Skeletal muscle satellite cell (primary cell): ENCODE measurements at regions not wholly inside any gene's neighbourhood (a gene's known extent, or its start where the extent isn't known, plus 50 kb on each side); places are given as distances from the start of the nearest gene placed in this dataset.
"Not testable (repeated sequence)": the region's sequence is repeated elsewhere in the genome, so short reads cannot be mapped to it uniquely, and the experiment has no call there.

Experiments used
- H3K27me3 ChIP-seq: 2 replicates; pipeline ENCODE4 v1.7.0; 2013; ENCODE audit warnings: low read length; ENCODE audit not compliant: control insufficient read depth, insufficient read depth
- H3K36me3 ChIP-seq: 2 replicates; pipeline ENCODE4 v1.7.0; 2013; ENCODE audit warnings: mild to moderate bottlenecking, control low read depth, low read length; ENCODE audit not compliant: insufficient read depth
- H3K4me1 ChIP-seq: 2 replicates; pipeline ENCODE4 v1.7.0; 2013; ENCODE audit warnings: low read length; ENCODE audit not compliant: control insufficient read depth, insufficient read depth
- H3K4me2 ChIP-seq: 2 replicates; pipeline ENCODE4 v1.7.0; 2013; ENCODE audit warnings: mild to moderate bottlenecking, low read length
- H3K4me3 ChIP-seq: 2 replicates; pipeline ENCODE4 v1.7.0; 2013; ENCODE audit warnings: low read length
- H3K9ac ChIP-seq: 2 replicates; pipeline ENCODE4 v1.7.0; 2013; ENCODE audit warnings: mild to moderate bottlenecking, low read depth, low read length, moderate library complexity
- H3K9me3 ChIP-seq: replicated peaks from 2 replicates; pipeline ENCODE4 v1.7.0; 2013; ENCODE audit warnings: mild to moderate bottlenecking, control low read depth, low read length

DNA sequence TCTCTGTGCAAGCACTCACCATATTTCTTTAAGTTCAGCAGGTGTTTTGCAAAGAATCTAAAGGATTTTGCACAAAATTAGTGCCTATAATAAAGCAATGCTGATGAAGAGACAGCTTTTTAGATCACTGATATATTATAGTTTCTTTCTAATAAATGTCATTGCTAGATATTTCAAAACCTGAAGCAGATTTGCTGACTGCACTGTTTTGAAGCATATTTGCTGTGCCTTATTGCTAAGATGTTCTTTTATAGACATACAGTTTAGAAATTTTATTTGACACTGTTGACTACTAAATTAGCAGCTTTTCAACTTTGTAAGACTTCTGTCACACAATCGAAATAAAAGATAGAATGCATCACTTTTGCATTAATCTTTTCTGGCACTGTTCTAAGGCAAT lies 620.9 kb upstream of the CELF4 start:
- Histone ChIP-seq H3K27me3 (no peaks in the 10 kb centered on the region), H3K9ac (no peak overlapping the region), H3K4me1 (no peaks in the 10 kb centered on the region), H3K36me3 (no peaks in the 10 kb centered on the region), H3K4me3 (no peak overlapping the region), H3K9me3 (no peaks in the 10 kb centered on the region), H3K4me2 (no peak overlapping the region)

DNA sequence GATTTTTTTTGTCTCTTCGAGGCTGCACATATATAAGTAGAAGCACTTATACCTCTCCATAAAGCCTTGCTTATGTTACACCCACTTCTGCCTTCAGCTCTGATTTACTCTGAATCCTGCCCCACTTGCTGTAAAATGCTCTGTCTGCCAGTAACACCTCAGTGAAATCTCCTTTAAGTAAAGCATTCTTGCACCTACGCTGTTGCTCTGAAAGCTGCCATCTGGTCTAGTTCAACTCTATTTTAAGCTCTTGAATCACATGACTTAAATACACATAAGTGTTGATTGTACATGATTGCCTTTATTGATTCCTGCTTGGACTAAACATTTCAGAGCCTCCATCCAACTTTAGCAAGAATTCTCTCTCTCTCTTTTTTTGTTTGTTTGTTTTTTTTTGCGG lies 609.0 kb upstream of the CELF4 start:
- H3K4me3 ChIP-seq = no peak overlapping the region
- peaks cover 12% of the 10 kb centered on the region for H3K9me3 ChIP-seq
- H3K9ac ChIP-seq = no peak overlapping the region
- H3K27me3 ChIP-seq = no peaks in the 10 kb centered on the region
- no peak overlapping the region for H3K4me2 ChIP-seq
- no peaks in the 10 kb centered on the region for H3K36me3 ChIP-seq
- H3K4me1 ChIP-seq = no peaks in the 10 kb centered on the region

DNA sequence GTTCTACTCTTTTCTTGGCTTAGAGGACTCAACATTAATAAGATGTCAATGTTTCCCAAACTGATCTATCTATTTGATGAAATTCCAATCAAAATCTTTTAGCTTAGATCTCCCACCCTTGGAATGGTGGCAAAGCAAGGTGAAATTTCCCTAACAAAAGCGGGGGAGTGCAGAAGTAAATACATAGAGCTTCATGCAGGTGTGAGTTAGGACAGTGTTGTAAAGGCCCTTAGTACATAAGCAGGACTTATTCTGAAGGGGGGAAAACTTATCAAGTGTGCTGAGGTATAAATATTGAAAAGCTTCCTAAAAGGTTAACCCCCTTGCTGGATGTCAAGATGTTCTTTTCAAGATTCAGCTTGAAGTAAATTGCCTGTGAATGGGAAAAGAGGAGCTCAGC lies 608.6 kb upstream of the CELF4 start:
- peaks cover 12% of the 10 kb centered on the region for H3K9me3 ChIP-seq

DNA sequence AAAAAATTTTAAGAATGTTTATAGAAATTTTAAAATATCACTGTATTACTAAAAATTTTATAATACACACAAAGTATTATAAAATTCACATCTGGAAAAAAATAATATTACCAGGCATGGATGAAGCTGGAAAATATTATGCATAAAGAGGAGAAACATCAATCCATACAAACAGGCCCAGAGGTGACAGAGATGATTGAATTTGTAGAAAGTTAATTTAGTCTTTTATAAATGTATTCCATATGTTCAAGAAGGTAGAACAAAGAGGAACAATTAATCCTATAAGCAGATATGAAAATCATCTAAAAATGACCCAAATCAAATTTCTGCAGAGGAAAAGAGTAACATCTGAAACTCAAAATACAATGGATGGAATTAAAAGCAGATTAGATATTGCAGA lies 605.2 kb upstream of the CELF4 start:
- Histone ChIP-seq H3K27me3 (no peaks in the 10 kb centered on the region), H3K4me1 (no peaks in the 10 kb centered on the region), H3K9ac (no peak overlapping the region), H3K4me2 (no peak overlapping the region), H3K9me3 (peaks cover 7% of the 10 kb centered on the region), H3K36me3 (no peaks in the 10 kb centered on the region), H3K4me3 (no peak overlapping the region)

More for the DNA sequence above, 608.6 kb upstream of the CELF4 start:
- Histone ChIP-seq H3K27me3 (no peaks in the 10 kb centered on the region), H3K4me1 (no peaks in the 10 kb centered on the region), H3K4me2 (no peak overlapping the region), H3K9ac (no peak overlapping the region), H3K4me3 (no peak overlapping the region), H3K36me3 (no peaks in the 10 kb centered on the region)

DNA sequence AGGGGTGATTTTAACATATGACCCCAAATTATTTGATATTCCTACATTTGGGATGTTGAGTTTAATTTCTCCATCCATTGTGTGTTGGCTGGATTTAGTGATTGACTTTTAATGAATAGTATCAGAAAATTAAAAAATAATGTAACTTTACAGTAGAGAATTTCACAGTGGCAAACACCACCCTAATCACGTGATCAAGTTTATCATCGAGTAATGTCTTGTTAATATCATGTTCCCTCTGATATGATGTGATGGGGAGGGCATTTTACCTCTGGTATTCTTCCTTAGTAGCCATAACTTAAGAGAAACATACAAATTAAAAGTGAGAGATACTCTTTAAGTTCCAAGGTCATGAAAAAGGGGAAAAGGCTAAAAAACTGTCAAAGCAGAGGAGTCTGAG lies 602.0 kb upstream of the CELF4 start:
- Histone ChIP-seq H3K9me3 (peaks cover 4% of the 10 kb centered on the region), H3K36me3 (no peaks in the 10 kb centered on the region), H3K9ac (no peak overlapping the region)

DNA sequence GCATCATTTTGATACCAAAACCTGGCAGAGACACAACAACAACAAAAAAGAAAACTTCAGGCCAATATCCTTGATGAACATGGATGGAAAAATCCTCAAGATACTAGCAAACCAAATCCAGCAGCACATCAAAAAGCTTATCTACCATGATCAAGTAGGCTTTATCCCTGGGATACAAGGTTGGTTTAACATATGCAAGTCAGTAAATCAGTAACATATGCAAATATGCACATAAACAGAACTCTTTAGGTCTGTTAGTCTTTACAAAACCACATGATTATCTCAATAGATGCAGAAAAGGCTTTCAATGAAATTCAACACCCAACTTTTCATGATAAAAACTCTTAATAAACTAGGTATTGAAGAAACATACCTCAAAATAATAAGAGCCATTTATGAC lies 587.5 kb upstream of the CELF4 start:
- H3K4me3 ChIP-seq, H3K9ac ChIP-seq, H3K36me3 ChIP-seq, H3K27me3 ChIP-seq, H3K4me2 ChIP-seq, H3K9me3 ChIP-seq, H3K4me1 ChIP-seq: not testable (repeated sequence)

More for the DNA sequence above, 602.0 kb upstream of the CELF4 start:
- Histone ChIP-seq H3K4me1 (no peaks in the 10 kb centered on the region), H3K4me3 (no peak overlapping the region), H3K27me3 (no peaks in the 10 kb centered on the region), H3K4me2 (no peak overlapping the region)

DNA sequence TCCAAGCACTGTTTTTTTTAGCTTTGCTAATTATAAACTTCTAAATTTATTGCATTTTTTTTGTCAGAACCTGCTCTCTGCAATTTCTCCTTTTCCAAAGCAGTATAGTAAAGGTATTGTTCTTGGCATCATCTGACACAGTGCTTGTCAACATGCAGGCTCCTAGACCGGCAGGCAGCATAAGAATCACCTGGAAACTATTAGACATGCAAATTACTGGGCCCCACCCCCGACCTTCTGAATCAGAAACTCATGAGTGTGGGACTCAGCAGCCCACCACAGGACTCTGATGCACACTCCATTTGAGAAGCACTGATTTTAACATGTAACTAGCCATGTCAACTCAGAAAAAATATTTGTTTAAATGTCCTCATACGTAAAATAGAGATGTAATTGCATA lies 551.1 kb upstream of the CELF4 start:
- Histone ChIP-seq H3K4me3 (no peak overlapping the region), H3K4me1 (no peaks in the 10 kb centered on the region), H3K27me3 (no peaks in the 10 kb centered on the region), H3K9me3 (peaks cover 4% of the 10 kb centered on the region), H3K9ac (no peak overlapping the region), H3K4me2 (no peak overlapping the region), H3K36me3 (no peaks in the 10 kb centered on the region)

DNA sequence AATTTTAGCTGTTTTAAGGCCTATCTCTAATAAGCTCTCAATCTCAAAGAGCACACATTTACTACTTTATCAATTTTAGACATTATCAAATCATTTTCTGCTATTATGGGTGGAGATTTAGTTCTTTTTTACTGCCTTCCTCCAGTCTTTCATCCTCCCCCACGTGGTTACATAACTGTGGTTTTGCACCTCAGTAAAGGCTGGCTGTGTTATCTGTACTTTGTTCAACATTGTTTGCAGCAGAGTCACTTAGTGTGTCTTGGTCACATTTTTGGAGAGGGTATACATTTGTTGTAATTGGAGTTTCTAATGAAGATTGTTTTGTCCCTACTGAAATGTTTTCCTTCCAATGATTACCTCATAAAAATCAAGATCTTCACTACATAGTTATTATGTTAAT lies 549.6 kb upstream of the CELF4 start:
- no peaks in the 10 kb centered on the region for H3K4me1 ChIP-seq
- peaks cover 3% of the 10 kb centered on the region for H3K9me3 ChIP-seq
- no peaks in the 10 kb centered on the region for H3K27me3 ChIP-seq
- H3K4me2 ChIP-seq = no peak overlapping the region
- no peaks in the 10 kb centered on the region for H3K36me3 ChIP-seq
- no peak overlapping the region for H3K4me3 ChIP-seq
- no peak overlapping the region for H3K9ac ChIP-seq

DNA sequence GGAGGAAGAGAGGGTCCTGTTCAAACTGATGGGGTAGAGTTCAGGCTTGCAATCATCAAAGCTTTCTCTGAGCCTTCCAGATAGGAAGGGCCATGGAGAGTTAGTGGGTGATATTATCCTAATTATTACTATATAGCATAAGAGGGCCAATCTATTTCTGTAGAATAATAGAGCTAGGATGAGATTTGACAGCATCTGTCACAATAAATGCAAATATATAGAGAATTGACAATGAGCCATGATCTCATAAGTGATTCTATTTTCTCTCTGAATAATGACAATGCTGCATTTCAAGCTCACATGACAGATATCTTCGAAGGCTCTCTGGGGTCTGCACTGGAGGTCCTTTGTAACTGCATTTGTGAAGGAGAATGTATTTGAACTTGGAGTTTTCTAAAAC lies 521.9 kb upstream of the CELF4 start:
- Histone ChIP-seq H3K9ac (no peak overlapping the region), H3K36me3 (no peaks in the 10 kb centered on the region), H3K4me2 (no peak overlapping the region), H3K4me3 (no peak overlapping the region), H3K27me3 (no peaks in the 10 kb centered on the region), H3K9me3 (no peaks in the 10 kb centered on the region), H3K4me1 (no peaks in the 10 kb centered on the region)

DNA sequence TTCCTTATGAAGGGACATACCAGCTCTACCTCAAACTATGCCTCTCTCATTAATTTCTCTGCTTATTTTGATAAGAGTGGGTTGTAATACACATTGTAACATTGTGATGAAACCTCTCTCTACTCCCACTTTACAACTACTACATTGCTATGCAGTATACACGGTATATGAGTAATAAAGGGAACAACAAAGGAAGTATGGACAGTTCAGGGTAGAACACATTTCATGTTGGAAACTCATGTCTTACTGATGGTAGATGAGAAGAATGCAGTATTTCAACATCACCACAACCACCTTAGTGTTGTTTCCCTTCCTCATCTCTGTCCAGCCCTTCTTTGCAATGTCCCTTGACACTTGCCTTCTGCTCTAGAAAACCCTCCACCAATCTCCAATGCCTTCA lies 515.9 kb upstream of the CELF4 start:
- H3K4me3 ChIP-seq = no peak overlapping the region
- H3K36me3 ChIP-seq = no peaks in the 10 kb centered on the region
- no peak overlapping the region for H3K4me2 ChIP-seq
- H3K9ac ChIP-seq = no peak overlapping the region
- H3K27me3 ChIP-seq = no peaks in the 10 kb centered on the region
- no peaks in the 10 kb centered on the region for H3K9me3 ChIP-seq
- H3K4me1 ChIP-seq = no peaks in the 10 kb centered on the region

DNA sequence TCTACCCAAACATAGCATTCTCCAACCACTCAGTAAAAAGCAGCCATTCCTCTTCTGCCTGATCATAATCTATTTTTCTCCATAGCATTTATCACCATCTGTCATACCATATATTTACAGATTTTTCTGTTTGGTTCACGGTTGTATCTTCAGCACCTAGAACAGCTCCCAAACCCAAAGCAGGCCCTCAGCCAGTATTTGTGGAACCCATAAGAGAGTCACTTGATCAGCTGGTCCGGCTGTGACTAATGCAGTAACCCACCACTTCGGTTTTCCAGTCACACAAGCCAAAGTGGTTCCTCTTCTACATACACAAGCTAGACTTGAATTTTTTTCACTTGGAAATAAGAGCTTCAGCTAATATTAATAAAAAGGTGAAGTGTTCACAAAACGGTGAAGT lies 511.6 kb upstream of the CELF4 start:
- Histone ChIP-seq H3K9ac (no peak overlapping the region), H3K9me3 (peaks cover 3% of the 10 kb centered on the region), H3K4me2 (no peak overlapping the region), H3K27me3 (no peaks in the 10 kb centered on the region), H3K4me1 (no peaks in the 10 kb centered on the region), H3K36me3 (no peaks in the 10 kb centered on the region), H3K4me3 (no peak overlapping the region)

DNA sequence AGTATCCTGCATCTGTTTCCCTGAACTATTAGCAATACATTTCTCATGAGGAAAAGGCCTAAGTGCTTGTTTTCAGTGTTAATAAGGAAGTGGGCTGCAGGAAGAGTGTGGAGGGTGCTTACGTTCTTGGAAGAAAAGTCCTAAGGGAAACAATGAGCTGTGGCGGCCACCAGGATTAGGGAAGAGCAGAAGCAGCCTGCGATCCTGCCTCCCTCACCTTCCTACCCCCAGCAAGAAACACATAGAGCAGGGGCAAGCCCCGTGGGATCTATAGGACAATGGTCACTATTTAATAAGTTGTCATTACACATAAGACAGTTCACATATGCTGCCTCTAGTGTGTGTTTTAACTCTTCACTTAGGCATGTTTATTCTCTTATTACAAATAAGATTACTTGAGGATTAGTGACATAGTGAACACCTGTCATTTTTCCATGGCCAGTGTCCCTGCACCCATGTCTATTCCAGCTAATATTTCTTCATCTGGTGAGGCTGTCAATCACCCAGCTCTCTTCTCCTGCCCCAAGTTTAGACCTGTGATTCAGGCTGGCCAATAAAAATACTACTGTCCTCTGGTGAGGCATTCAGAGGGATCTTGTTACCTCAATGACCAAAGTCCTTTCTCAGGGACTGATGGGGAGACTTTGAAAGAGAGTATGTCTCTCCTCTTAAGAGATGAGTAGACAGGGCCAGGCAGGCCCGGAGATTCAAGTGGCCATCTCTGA lies 510.9 kb upstream of the CELF4 start:
- Histone ChIP-seq H3K4me2 (no peak overlapping the region), H3K27me3 (no peaks in the 10 kb centered on the region), H3K4me3 (no peak overlapping the region), H3K36me3 (no peaks in the 10 kb centered on the region), H3K4me1 (no peaks in the 10 kb centered on the region), H3K9ac (no peak overlapping the region), H3K9me3 (peaks cover 3% of the 10 kb centered on the region)
